ENCODE measurements at regions not wholly inside any gene's neighbourhood (a gene's known extent, or its start where the extent isn't known, plus 50 kb on each side); places are given as distances from the start of the nearest gene placed in this dataset.

DNA sequence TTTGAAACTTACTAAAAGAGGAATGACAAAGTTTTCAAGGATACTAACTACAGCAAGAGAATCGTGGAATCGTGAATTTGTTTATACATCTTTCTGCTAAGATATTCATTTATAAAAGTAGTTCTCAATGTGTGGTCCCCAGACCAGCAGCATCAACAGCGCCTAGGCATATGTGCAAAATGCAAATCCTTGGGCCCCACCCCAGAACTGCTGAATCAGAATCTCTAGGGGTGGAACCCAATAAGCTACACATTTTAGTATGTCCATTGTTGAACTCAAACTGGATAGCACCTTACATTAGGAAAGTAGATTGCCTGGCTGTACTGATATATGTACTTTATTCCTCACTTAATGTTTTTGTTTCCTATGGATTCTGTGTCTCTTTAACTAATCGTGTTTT lies 346.0 kb downstream of the MFSD1 start:
- TF ChIP-seq POLR2A (IDR thresholded peaks at IDR 0.05; ENCODE audit: low read length) (no peak), GATA1 (IDR thresholded peaks at IDR 0.05; ENCODE audit: low read depth, low read length) (no peak)

Data from erythroblast (primary cell).